Bronchial epithelial cell (primary cell): ENCODE measurements at regions not wholly inside any gene's neighbourhood (a gene's known extent, or its start where the extent isn't known, plus 50 kb on each side); places are given as distances from the start of the nearest gene placed in this dataset.

Source experiments
- DNase-seq: peaks from one replicate; pipeline ENCODE4 v3.0.0-alpha.2; 2010; ENCODE audit warnings: low read depth
- FAIRE-seq: peaks from 2 replicates; lab custom pipeline; 2011; peaks lifted over from hg19 to GRCh38; lab: Jason Lieb, UNC
- H3K27me3 ChIP-seq: 2 replicates; pipeline ENCODE4 v1.5.1; 2011; ENCODE audit warnings: low read length; ENCODE audit not compliant: control insufficient read depth, insufficient read depth
- H3K36me3 ChIP-seq: 2 replicates; pipeline ENCODE4 v1.5.1; 2011; ENCODE audit warnings: low read length; ENCODE audit not compliant: control insufficient read depth, insufficient read depth
- H3K4me3 ChIP-seq: 2 replicates; pipeline ENCODE4 v1.5.1; 2011; ENCODE audit warnings: mild to moderate bottlenecking, low read depth, low read length, control low read depth
- TF ChIP-seq, protein P1 (sequence below): IDR thresholded peaks from 2 replicates; pipeline ENCODE4 v1.5.1; 2011; ENCODE audit warnings: mild to moderate bottlenecking, moderate library complexity, low read length, control low read depth, inconsistent platforms; ENCODE audit not compliant: insufficient read depth, severe bottlenecking

DNA sequence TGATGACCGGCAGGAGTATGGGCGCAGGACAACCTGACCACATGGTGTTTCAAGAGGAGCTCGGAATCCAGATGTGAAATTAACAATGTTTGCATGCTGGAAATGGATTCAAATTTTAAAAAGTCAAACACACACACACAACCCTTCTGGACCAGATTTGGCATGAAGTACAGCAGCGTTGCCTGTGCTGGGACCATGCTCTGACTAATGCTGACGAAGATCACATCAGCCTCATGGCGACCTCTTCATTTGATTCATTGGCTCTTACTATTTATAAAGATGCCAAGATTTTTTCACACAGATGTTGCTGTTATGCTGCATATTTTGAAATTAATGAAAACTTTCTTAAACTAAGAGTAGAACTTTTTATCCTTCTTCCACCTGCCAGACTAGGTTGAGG lies 926.6 kb upstream of the TMEM132C start:
- TF ChIP-seq, protein P1, sequence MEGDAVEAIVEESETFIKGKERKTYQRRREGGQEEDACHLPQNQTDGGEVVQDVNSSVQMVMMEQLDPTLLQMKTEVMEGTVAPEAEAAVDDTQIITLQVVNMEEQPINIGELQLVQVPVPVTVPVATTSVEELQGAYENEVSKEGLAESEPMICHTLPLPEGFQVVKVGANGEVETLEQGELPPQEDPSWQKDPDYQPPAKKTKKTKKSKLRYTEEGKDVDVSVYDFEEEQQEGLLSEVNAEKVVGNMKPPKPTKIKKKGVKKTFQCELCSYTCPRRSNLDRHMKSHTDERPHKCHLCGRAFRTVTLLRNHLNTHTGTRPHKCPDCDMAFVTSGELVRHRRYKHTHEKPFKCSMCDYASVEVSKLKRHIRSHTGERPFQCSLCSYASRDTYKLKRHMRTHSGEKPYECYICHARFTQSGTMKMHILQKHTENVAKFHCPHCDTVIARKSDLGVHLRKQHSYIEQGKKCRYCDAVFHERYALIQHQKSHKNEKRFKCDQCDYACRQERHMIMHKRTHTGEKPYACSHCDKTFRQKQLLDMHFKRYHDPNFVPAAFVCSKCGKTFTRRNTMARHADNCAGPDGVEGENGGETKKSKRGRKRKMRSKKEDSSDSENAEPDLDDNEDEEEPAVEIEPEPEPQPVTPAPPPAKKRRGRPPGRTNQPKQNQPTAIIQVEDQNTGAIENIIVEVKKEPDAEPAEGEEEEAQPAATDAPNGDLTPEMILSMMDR = no peak
- no peak for FAIRE-seq
- H3K4me3 ChIP-seq = no peak overlapping the region
- DNase-seq = no peak
- no peaks in the 10 kb centered on the region for H3K27me3 ChIP-seq
- H3K36me3 ChIP-seq = no peaks in the 10 kb centered on the region

DNA sequence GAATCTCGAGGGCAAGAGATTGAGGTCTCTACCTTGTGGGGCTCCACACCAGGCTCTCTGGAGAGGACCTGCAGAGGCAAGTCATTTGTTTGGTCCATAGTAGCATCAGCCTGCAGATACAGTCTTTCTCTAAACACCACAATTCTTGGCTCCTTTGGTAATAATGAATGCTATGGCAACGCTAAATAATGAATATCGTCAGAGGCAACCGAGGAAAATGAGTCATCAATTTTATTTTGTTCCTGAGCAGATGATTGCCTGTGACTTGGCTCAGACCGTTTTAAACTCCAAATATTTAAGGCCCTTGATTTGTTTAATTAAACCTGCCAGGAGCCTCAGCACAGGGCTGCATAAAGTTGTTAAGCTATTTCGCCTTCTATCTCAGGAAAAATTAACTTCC lies 924.1 kb upstream of the TMEM132C start:
- H3K27me3 ChIP-seq = no peaks in the 10 kb centered on the region
- H3K36me3 ChIP-seq = no peaks in the 10 kb centered on the region
- TF ChIP-seq, protein P1 = no peak
- no peak for FAIRE-seq
- H3K4me3 ChIP-seq = no peak overlapping the region
- DNase-seq = no peak

DNA sequence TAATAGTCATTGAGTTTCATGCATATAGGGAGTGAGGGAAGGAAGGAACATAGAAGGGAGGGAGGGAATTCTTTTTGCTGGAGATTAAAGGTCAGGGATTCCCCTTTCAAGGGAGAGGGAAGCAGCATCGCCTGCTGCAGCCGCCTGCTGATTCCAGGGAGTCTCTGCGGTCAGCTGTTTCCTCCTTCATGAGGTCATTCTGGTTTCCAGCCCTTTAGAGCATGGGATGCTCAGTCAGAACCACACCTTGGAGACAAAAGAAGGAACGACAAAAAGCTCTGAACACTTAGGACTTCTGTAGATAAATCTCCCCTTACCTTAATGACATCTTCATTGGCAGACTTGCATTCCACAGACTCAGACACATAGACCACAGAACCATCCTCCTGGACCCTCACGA lies 923.0 kb upstream of the TMEM132C start:
- TF ChIP-seq, protein P1 = no peak
- FAIRE-seq (no peak), DNase-seq (no peak)
- Histone ChIP-seq H3K27me3 (no peaks in the 10 kb centered on the region), H3K36me3 (no peaks in the 10 kb centered on the region), H3K4me3 (no peak overlapping the region)

DNA sequence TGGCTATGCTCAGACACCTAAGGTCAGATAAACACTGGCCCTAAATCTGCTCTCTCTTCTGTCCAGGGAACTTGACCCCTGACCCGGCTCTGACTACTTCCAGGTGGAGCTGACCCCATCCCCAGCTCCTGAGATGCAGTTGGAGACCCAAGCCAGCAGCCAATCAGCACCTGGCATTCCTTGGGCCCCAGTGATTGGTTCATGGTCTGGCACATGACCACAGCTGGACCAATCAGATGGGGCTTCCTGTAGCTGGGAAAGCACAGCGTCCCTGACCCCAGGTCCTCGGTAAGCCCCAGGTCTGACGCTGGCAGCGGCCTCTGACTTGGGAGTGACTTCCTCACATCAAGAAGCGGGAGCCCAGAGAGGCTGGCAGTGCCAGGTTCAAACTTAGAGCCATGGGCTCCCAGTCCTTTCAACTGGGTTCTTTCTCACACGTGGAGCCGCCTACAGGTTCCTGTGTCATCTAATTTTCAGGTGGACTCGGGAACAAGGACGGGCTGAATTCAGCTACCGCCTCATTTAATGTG lies 915.4 kb upstream of the TMEM132C start:
- DNase-seq = no peak
- TF ChIP-seq, protein P1 = no peak
- no peaks in the 10 kb centered on the region for H3K36me3 ChIP-seq
- H3K27me3 ChIP-seq = no peaks in the 10 kb centered on the region
- FAIRE-seq = no peak
- no peak overlapping the region for H3K4me3 ChIP-seq

DNA sequence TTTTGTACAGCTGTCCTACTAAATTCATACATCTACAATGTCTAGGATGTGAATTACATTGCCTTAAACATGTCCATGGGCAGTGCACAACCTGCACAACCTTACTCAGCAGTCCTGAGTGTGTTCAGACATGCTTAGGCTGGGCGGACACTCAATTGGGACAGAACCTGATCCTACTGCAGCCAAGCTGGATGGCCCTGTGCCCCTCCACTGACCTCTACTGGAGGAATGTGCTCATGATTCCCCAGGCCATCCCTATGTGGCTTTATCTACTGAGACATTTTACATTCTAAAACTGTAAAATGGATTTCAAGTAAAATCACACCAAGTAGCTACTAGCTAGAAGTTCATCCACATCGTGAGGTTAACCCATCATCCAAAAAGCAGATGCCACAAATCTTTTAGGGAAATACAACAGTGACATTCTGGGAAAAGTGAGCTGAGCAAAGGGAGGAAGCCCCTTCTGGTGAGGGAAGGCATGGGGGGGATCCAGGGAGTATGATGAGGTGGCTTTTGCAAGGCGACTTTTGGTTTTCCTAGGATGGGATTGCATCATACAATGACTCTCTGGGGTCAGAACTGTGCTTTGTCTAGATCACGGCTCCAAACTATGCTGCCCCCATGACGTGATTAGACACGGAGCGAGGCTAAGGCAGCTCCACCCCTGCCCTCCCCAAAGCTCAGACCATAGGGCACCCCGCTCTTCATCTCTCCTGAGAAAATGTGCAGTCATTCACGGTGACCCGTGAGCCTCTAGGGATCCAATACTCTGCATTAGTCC lies 911.7 kb upstream of the TMEM132C start:
- FAIRE-seq (no peak), DNase-seq (peak; percentile 64)
- no peaks in the 10 kb centered on the region for H3K27me3 ChIP-seq
- TF ChIP-seq, protein P1 = peak; percentile 58
- no peaks in the 10 kb centered on the region for H3K36me3 ChIP-seq
- no peak overlapping the region for H3K4me3 ChIP-seq
